ENCODE measurements at regions not wholly inside any gene's neighbourhood (a gene's known extent, or its start where the extent isn't known, plus 50 kb on each side); places are given as distances from the start of the nearest gene placed in this dataset.

DNA sequence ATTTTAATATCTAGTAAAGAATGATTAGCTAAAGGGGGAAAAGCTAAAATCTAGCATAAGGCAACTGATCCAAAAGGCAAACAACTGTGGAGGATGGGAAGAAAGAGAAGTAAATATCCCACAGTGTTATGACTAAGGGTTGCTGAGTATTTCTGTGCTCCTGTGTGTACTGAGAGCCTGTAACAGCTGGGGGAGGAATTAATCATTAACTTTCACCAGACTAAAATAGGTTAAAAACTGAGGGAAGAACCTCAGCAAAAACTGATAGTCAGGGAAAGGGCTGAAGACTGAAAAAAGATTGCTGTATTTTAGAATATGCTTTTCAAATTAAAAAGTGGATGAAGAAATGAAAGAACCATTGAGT lies 365.9 kb downstream of the CXXC4 start (continued):
- TF ChIP-seq, protein P1, sequence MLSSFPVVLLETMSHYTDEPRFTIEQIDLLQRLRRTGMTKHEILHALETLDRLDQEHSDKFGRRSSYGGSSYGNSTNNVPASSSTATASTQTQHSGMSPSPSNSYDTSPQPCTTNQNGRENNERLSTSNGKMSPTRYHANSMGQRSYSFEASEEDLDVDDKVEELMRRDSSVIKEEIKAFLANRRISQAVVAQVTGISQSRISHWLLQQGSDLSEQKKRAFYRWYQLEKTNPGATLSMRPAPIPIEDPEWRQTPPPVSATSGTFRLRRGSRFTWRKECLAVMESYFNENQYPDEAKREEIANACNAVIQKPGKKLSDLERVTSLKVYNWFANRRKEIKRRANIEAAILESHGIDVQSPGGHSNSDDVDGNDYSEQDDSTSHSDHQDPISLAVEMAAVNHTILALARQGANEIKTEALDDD (IDR thresholded peaks at IDR 0.05): no peak
- TF ChIP-seq ZBTB17 (CRISPR knock-in tag; IDR thresholded peaks at IDR 0.05) (no peak), HDAC6 (IDR thresholded peaks at IDR 0.05; ENCODE audit: low read depth, low read length) (no peak), ZNF23 (CRISPR knock-in tag; IDR thresholded peaks at IDR 0.05) (no peak)
- TF ChIP-seq, protein P2, sequence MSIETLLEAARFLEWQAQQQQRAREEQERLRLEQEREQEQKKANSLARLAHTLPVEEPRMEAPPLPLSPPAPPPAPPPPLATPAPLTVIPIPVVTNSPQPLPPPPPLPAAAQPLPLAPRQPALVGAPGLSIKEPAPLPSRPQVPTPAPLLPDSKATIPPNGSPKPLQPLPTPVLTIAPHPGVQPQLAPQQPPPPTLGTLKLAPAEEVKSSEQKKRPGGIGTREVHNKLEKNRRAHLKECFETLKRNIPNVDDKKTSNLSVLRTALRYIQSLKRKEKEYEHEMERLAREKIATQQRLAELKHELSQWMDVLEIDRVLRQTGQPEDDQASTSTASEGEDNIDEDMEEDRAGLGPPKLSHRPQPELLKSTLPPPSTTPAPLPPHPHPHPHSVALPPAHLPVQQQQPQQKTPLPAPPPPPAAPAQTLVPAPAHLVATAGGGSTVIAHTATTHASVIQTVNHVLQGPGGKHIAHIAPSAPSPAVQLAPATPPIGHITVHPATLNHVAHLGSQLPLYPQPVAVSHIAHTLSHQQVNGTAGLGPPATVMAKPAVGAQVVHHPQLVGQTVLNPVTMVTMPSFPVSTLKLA (conservative IDR thresholded peaks at IDR 0.05): no peak

- no peak overlapping the region for H3K4me2 ChIP-seq (ENCODE audit: insufficient read depth, low read length)
- ATAC-seq: no peak
- H3K9me3 ChIP-seq (replicated peaks; ENCODE audit: control insufficient read depth, insufficient read depth, low read depth, low read length): 0 out of 2 replicates have a peak, but pooled peaks cover 2% of the 10 kb centered on the region
- H3K4me3 ChIP-seq: no peak overlapping the region
- no peak overlapping the region for H3K27ac ChIP-seq (ENCODE audit: extremely low read depth, low read depth, low read length)
- in situ Hi-C loops (cut with MboI) (no loop called here), intact Hi-C loops (cut with micrococcal nuclease) (no loop called here)
- no peak for TF ChIP-seq PHTF2 (CRISPR knock-in tag; IDR thresholded peaks at IDR 0.05)
- TF ChIP-seq PHB (CRISPR knock-in tag; IDR thresholded peaks at IDR 0.05): no peak
- H3K27me3 ChIP-seq (ENCODE audit: control insufficient read depth in 2 of 2, insufficient read depth in 2 of 2, low read length in 2 of 2): no peaks in the 10 kb centered on the region
- H3K9me1 ChIP-seq (ENCODE audit: control insufficient read depth, insufficient read depth, low read length): no peaks in the 10 kb centered on the region
- no peak for DNase-seq (ENCODE audit: extremely low read depth in 1 of 4, low spot score in 3 of 4)
- no peak overlapping the region for H2AFZ ChIP-seq (ENCODE audit: low read depth, low read length)
- BruUV-seq (replicated peaks): no TSS peak
- POLR2A ChIA-PET: no interaction called here
- H3K79me2 ChIP-seq (ENCODE audit: control insufficient read depth, insufficient read depth, low read length): no peaks in the 10 kb centered on the region
- H4K20me1 ChIP-seq (replicated peaks; ENCODE audit: control insufficient read depth, insufficient read depth, low read length): no peaks in the 10 kb centered on the region
- WGBS (ENCODE audit: insufficient coverage, low coverage, missing lambda C conversion rate): 0% methylated on average over 1 of the region's 1 CpG
- H3K9ac ChIP-seq (ENCODE audit: insufficient read depth in 1 of 2, low read depth in 2 of 2, low read length in 2 of 2): no peak overlapping the region
- FAIRE-seq: no peak
- CTCF ChIA-PET (ENCODE audit: low intra/inter-chr PET ratio): no interaction called here
- no peaks in the 10 kb centered on the region for H3K4me1 ChIP-seq (replicated peaks in 1 of 2; ENCODE audit: control insufficient read depth in 2 of 2, insufficient read depth in 2 of 2, low read length in 2 of 2)
- no peaks in the 10 kb centered on the region for H3K36me3 ChIP-seq (ENCODE audit: control insufficient read depth, insufficient read depth, low read length)
Measured at GRCh38 chr4:104128031-104128849, 366.5 kb downstream of the CXXC4 start.
